Prostate gland (tissue), 2 donors: ENCODE measurements at regions not wholly inside any gene's neighbourhood (a gene's known extent, or its start where the extent isn't known, plus 50 kb on each side); places are given as distances from the start of the nearest gene placed in this dataset.

Source experiments
- CTCF ChIP-seq, 4 experiments: fragments of 200-600 bp in 2 of 4; fragments of 450-650 bp in 2 of 4; sonication (generic) in 2 of 4; IDR thresholded peaks; 1 replicate in 3 of 4; 2 replicates in 1 of 4; pipeline ENCODE4 v1.5.1; 2016 to 2019; ENCODE audit warnings: antibody characterized with exemption in 4 of 4, mild to moderate bottlenecking in 2 of 4, moderate library complexity in 2 of 4
- POLR2A ChIP-seq: fragments of 450-650 bp; IDR thresholded peaks from one replicate; pipeline ENCODE4 v1.6.1; 2016; ENCODE audit warnings: antibody characterized with exemption, mild to moderate bottlenecking
- POLR2AphosphoS5 ChIP-seq: sonication (generic); formaldehyde crosslinking; IDR thresholded peaks from one replicate; pipeline ENCODE4 v1.6.1; 2017; ENCODE audit warnings: antibody characterized with exemption

GRCh38 chr1:221071777-221072176 is 192.5 kb downstream of the HLX start:
- no peak for TF ChIP-seq CTCF (IDR thresholded peaks at IDR 0.05)
- no peak for TF ChIP-seq POLR2AphosphoS5
- no peak for TF ChIP-seq POLR2A
